NOMO-1 treated with dmso at 0.1 percent for 144 hours (cell line): ENCODE measurements at regions not wholly inside any gene's neighbourhood (a gene's known extent, or its start where the extent isn't known, plus 50 kb on each side); places are given as distances from the start of the nearest gene placed in this dataset.
"Not testable (repeated sequence)": the region's sequence is repeated elsewhere in the genome, so short reads cannot be mapped to it uniquely, and the experiment has no call there.

Source experiments
- DNase-seq: peaks from one replicate; lab custom pipeline; 2025; ENCODE audit not compliant: unreplicated experiment; lab: John Stamatoyannopoulos, UW

DNA sequence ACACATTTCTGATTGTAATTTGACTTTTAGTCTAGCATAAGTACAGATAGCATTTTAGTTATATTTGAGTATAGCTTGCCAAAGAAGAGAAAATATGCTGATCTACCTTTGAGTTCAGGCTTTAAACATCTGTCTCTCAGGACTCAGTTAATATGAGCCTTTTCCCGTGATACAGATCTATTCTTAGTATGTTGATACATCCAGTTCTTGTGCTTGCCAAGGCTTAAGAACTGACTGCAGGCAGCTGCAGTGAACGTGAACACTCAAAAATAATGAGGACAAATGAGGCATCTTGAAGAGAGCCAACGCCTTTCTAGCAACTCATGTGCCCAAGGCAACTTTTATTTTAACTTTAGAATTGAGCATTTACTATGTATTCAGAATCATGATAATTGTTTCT is 325.5 kb downstream of the SI start:
- DNase-seq = no peak

DNA sequence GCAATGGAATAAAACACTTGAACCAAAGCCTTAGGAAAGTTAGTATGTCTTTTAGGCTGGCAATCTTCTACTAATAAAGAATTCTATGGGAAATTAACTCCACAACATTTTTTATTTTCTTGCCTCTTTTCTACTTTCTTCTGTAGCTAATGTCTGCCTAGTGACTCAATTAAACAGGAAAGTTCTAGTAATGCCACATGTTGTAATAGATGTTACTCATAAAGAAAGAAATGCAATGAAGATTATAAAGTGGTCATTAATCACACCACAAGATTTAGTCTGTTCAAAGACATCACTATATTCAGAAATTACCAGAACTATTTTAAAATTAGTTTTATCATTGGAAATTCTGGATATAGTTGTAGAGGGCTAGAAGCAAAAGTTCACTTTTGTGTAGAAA is 329.7 kb downstream of the SI start:
- no peak for DNase-seq

DNA sequence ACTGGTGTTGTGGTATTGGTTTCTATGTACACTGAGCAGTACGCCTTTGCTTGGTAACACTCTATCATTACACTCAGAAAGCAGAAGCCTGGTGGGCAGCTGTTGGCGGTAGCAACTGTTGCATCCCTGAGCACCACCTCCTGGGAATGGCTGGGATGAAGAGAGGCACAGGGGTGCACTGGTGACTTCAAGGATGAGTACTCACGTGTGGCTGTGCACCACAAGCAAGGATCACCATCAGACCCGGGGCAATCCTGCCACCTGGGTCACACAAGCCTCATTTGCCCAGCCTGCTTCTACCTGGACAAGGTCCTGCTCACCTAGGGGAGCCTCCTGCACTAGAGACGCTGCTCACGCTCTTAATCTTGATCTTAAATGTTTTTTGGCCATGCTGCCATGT is 336.4 kb downstream of the SI start:
- DNase-seq = no peak

DNA sequence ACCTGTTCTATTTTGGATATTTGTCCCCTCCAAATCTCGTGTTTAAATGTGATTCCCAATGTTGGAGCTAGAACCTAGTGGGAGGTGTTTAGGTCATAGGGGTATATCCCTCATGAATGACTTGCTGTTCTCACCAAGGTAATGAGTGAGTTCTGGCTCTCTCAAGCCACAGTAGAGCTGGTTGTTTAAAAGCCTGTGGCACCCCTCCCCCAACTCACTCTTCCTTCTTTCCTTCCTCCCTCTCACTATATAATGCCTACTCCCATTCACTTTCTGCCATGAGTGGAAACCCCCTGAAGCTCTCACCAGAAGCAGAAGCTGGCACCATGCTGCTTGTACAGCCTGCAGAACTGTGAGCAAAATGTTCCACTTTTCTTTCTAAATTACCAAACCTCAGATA is 341.1 kb downstream of the SI start:
- DNase-seq = no peak

DNA sequence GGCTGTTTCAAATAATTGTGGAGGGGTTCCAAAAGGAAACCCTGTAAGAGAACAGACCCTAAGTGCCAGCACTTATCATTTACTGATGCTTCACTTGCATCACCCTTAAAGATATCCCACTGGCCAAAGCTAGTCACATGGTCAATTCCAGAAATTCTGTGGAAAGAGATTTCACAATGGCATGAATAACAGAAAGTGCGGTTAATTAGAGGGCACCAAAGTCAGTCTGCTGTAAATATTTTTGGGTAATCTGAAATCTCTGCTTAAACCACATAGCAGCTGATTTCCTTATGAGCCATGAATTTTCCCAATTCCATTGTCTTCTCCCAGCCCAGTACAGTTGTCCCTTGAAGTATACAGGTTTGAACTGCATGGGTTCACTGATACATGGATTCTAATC is 346.1 kb downstream of the SI start:
- DNase-seq = no peak

DNA sequence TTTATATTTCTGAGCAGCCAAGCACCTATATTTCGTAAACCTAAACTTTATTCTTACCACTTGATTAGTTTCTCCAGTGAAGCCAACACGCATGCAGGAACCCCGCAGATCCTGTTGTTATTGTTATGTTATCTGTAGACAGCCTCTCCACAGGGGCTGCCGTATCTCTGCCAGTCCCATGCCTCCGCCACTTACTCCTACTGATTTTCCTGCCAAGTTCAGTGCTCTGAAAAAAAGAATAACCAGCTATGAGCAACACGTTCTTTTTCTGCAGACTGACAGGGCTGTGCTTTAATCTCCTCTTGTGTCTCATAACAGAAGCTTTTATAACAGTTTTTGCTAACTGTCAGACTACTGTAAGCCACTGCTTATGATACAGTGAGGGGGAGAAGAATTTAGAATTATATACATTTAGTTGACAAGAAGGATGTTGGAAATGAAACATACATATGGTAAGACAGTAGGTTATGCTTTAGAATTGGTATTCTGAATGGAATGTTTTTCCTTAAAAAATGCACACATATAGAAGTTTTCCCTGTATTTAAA is 347.4 kb downstream of the SI start:
- no peak for DNase-seq

DNA sequence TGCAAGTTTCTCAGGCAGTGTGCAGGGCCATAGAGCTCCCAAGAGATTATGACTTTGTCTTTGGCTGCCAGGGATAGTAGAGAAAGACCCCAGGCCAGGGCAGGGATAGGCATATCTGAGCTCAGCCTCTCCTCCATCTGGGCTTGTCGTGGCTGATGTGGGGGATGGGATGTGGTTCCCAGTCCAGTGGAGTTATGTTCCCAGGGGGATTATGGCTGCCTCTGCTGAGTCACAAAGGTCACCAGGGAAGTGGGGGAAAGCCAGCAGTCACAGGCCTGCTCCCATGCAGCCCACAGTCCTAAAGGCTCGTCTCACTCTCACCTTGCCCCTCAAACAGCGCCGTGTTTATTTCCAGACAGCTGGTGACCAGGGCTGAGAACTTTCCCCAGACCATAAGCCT is 354.9 kb downstream of the SI start:
- no peak for DNase-seq

DNA sequence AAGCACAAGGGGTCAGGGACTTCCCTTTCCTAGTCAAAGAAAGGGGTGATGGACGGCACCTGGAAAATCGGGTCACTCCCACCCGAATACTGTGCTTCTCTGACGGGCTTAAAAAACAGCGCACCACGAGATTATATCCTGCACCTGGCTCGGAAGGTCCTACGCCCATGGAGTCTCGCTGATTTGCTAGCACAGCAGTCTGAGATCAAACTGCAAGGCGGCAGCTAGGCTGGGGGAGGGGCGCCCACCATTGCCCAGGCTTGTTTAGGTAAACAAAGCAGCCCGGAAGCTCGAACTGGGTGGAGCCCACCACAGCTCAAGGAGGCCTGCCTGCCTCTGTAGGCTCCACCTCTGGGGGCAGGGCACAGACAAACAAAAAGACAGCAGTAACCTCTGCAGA is 375.5 kb downstream of the SI start:
- DNase-seq = not testable (repeated sequence)

DNA sequence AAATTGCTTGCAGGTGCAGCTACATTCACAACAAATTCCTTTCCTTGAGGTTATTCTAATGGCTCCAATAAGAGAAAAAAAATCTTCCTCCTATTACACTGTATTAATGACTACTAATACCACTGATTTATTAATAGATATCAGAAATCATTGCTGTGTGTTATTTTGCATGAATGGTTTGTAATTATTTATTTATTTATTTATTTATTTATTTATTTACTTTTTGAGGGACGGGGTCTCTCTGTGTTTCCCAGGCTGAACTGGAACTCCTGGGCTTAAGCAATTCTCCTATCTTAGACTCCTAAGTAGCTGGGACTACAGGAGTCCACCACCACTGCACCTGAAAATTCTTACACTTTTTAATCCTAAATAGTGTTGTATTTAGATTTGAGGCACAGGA is 390.4 kb downstream of the SI start:
- no peak for DNase-seq

DNA sequence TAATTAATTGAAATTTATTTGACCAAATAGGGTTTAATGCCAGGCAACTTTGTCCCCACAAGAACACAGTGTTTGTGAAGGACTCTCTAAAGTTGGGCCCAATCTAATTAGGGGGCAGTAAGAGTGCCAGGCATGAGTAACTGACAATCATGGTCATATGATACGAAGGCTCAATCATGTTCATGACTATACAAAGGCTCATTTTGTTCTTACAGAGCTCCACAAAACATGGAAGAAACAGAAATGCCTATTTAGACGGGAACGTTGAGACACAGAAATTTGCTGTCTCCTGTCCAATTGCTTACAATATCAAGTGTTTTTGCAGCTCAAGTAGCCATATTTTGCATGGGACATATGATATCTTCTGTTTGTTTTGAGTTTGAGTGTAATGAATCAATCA is 391.1 kb downstream of the SI start:
- no peak for DNase-seq

DNA sequence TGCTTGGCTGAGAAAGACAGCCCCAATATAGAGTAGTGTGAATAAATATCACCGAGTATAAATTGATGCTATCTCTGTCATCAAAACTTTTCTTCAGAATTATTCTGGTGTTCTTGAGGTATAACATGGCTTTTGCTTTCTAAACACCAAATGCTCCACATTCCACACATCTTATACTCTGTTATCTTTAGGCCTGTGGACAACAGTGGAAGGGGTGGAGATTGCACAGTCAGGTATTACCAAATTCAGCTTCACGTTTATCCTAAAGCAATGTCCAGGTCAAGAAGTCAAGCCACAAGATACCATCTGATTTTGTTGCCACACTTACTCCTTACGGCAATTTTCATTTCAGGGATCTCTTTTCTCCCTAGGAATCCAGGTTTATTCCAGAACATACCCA is 394.8 kb downstream of the SI start:
- DNase-seq = no peak

DNA sequence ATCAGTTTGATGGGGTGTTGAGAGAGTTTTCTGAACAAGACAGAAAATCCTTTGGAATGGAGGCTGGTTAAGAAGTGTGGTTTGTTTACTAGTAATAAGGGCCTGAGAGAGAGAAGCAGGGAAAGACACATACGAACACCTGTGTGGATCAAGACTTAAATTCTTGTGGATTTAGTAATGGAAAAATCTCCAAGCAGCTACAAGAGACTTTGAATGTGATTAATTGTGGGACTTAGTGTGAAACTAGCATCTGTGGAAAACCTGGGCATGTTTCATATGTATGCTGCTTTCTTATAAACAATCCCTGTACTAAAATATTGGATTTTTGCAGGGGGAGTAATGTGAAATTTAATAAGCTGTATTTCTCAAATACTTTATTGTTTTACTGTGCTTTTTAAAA is 399.1 kb downstream of the SI start:
- no peak for DNase-seq

DNA sequence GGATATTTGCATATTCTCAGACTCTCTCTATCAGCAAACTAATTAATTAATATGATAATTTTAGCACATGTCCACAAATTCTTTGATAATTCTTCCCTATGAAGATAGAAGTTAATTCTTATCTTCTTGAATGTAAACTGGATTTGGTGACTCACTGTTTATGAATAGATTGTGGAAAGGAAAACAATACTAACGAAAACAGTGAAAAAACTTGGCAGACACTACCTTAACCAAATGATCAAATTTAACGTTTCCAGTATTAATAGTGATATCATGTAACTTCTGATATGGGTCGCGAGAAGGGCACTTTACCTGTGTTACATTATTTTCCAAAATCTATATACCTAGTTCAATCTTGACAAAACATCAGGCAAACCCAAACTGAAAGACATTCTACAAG is 401.0 kb downstream of the SI start:
- no peak for DNase-seq

DNA sequence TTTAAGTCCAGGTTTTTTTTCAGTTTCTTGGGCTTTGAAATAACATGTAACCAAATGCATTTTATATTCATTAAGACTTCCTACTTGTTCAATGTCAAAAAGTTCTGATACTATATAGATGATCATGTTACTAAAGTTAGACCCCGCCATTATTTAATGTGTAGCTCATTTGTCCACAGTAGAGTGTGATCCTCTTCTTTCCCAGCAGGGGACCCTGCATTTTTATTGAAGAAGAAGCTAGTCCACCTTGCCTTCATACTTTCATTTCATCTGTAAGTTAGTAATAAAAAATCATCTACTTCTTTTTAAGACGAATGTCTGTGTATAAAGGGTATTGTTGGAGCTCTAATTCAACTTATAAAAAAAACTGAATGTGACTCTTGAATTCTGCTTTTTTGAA is 404.6 kb downstream of the SI start:
- DNase-seq = no peak

DNA sequence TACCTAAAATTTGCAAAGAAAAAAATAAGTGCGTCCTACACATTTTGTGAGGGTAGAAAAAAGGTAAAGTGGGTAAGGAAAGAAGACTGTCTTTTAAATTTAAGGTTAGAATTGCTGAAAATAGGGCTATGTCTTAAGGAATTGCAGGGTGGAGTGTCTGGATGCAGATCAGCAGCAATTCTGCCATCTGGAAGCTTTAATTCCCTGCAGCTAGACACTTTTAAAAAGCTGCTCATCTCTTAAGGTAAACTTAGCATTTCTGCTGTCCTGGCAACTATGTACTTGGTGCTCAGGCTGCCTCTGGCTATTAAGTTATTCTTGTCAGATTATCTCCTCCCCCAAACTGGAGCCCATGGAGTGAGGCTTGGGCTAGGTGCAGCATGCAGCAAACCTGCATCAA is 420.2 kb downstream of the SI start:
- no peak for DNase-seq

DNA sequence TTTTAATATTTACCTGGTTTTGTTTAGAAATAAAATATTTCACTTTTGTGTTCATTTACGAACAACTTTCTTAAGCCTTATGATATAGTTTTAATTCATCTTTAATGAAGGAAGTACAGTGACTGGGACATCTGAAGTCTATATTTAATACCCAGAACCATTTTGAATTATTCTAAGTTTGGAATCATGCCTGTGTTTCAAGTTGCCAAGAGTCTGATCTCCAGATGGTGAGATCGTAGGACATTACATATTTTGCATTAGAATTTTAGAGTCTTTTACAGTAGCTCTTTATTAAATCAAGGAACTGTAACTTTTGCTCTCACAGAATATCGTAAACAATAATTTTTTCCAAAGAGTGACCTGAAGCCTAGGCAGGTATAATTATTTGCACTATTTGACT is 420.7 kb downstream of the SI start:
- no peak for DNase-seq

DNA sequence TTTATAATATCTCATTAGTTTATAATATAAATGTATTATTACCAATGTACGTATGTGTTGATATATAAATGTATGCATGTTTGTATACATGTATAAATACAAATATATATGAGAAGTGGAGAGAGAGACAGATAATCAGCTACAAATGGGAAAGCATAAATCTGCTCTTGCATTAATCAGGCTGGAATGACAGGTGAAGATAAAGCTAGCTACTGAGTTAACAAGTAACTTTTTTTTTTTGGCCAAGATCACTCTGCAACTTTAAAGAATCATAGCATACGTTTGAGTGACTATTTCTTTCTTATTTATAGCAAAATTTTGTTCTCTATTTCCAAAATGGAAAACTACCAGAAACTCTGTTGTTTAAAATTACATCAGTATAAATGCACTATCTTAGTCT is 422.8 kb downstream of the SI start:
- no peak for DNase-seq

DNA sequence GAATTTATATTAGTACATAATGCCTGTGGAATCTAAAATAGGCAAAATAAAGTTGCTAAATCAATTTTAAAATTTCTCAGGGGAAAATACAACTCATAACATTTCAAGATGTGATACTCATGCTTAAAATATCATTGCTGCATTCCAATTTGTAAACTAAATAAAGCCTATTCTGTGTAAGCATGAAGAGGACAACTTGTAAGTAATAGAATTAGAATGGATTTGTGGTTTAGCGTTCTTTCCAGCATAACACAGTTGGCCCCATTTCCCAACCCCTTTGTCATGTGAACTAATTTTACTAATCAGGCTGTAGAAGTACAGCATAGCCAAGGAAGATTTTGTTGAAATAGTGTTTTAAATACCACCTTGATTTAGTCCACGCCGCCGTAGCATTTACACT is 437.2 kb downstream of the SI start:
- no peak for DNase-seq

DNA sequence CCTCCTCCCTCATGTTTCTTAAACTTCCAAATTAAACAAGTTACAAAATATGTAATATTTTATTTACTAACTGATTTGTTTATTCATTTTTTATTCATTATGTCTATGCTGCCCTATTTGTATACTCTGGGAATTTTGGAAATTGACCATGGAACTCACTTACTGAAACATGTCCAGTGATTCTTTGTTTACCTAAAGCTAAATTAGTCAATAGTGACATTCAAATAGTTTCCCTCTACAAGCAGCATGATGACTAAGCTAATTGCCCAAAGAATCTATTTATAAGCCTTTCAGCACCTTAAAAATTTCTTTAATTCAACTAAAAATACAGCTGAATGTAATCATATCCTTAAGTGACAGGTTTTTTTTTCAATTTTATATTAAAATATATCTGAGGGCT is 437.7 kb downstream of the SI start:
- no peak for DNase-seq

DNA sequence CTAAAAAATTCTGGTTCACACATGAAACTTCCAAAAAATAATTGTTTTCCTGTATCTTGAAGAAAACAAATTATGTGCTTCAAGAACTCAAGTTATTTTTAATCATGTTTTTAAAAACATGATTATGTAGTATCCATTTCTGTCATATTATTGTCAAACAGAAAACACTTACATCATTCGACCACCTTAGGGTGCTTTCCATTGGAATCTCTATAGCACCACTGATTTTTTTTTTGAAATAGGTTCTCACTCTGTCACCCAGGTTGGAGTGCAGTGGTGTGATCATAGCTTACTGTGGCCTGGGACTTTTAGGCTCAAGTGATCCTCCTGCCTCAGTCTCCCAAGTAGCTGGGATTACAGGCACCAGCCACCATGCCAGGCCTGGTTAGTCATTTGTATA is 457.3 kb downstream of the SI start:
- DNase-seq = no peak

DNA sequence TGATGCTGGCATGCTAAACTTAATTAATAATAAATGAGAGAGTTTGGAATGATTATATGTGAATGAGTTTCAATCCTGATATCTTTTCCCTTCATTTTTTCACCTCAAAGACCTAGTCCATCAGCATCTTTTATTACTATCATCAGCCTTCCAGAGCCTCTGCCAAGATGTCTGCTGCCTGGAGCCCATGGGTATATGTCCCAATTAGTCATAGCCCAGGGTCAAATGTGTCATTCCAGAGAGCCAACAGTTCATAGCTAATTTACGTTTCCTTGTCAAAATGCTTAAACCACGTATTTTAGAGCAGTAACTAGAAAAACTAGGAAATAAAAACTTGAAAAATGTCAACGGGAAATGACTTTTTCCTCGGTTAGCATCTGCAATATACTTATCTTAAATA is 457.9 kb downstream of the SI start:
- DNase-seq = no peak

DNA sequence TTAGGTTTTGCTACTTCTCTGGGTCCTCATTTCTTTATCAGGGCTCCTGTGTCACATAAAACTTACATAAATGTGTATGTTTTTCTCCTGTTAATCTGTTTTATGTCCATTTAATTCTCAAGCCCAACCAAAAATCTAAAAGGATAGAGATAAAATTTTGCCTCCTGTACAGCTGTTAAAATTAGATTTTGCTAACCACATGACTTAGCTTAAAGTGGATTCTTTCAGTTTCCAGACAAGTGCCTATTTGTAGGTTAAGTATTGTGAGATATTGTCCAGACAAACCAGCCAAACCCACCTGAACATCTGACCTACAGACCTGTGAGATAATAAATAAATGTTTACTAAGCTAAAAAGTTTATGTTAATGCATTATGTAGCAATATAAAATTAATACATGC is 465.5 kb downstream of the SI start:
- DNase-seq = no peak

DNA sequence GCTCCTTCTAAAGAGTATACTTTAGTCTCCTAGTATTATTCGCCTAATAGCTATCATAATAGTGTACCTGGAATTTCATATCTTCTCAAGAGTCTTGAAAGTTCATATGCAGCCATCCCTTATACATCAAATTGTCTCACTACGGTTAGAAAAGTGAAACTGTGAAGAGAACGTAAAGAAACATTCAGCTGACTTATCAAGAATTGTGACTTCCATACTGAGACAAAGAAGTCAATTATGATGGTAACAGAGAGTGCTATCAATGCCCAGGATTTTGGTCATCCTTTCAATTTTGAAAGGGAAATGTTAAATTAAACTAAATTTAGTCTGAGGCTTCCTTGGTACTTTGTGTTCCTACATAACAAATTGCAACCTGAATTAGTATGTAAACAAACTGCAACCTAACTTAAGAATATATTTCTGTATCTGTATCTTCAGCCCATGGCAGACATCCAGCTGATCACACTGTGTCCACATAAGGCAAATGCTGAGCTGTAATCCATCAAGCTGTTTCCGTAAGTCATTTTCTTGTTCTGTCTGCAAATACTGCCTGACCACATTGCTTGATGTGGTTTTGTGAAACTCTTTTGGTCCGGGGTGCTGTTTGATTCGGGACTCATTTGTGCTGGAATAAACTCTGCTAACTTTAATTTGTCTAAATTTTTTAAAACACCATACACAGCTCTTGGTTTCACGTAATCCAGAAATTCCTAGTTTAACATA is 469.6 kb downstream of the SI start:
- no peak for DNase-seq
